HG03520 (cell line): ENCODE measurements at regions not wholly inside any gene's neighbourhood (a gene's known extent, or its start where the extent isn't known, plus 50 kb on each side); places are given as distances from the start of the nearest gene placed in this dataset.

Experiments used
- ATAC-seq: cut with Tn5 transposase; IDR thresholded peaks from one replicate; pipeline ENCODE4 v1.9.1; 2021; ENCODE audit warnings: mild to moderate bottlenecking, moderate library complexity; ENCODE audit not compliant: unreplicated experiment

GRCh38 chr2:7943446-7943845 is 738.4 kb upstream of the ID2 start:
- no peak for ATAC-seq

DNA sequence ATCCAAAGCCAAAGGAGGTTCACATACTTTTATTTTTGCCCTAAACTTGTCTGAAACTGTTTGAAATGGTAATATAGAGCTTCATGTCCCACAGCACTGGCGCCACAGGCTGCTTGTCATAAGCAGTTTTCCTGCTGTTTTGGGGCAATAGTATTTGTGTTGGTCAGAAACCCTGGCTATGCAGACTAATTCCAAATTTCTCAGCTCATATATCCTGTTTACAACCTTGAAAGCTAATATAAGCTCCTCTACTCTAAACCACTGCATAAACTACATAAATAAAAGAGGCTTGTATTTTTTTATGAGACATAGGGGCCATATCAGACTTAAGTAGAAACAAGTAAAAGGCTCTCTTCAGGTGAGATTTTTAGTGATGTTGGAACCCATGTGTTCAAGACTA is 736.8 kb upstream of the ID2 start:
- no peak for ATAC-seq

GRCh38 chr2:7950035-7950612 is 731.7 kb upstream of the ID2 start:
- ATAC-seq = no peak

DNA sequence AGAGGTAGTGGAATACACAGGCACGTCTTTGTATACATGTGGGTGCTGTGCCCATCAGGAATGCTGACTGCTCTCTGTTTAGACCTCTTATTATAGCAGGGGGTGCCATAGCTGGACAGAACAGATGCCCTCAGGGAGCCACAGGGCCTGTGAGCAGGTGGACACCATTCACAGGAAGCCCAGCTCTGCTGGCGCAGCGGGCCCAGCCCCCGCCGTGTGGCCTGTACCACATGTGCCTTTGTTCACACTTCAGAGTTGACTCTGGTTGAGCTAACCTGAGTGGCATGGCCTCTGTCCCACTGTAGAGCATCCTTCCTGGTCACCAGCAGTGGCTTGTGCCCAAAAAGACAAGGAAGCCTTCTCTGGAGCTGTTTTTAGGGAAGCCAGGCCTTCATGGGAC is 730.9 kb upstream of the ID2 start:
- ATAC-seq = no peak

DNA sequence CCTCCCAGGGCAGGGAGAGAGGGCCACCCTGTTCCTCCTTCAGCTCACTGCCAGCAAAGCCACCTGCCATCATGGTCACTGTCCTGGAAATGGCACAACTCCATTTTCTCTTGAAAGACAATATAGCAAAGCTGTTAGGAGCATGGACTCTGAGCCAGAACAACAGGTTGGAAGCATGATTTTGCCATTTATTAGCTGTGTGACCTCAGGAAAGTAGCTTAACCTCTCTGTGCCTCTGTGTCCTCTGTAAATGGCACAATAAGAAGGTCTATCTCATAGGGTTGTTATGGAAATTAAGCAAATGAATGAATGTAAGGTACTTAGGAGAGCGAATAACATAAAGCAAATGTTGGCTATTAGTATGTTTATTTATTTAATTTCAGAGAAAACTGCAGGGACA is 730.4 kb upstream of the ID2 start:
- no peak for ATAC-seq

GRCh38 chr2:7952046-7952745 is 729.7 kb upstream of the ID2 start:
- ATAC-seq = no peak

DNA sequence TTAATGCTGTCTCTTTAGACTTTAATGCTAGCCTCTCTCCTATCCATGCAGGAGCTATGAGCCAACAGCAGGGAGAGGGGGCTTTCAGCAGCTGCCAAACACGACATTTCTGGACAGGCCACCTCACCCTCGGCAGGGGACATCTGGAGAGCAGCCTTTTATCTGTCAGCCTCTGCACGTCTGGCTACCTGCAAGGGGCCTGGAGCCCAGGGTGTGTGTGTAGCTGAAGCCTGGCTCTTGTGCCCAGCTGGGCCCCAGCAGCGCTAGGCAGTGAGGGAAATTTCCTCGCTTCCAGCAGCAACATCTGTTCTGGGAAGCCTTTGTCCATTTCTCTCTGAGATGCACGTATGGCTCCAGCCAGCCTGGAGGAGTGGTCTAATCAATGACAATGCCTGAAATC is 728.7 kb upstream of the ID2 start:
- no peak for ATAC-seq

- ATAC-seq = no peak
Observed at GRCh38 chr2:7954234-7954633, 727.6 kb upstream of the ID2 start.

GRCh38 chr2:7956126-7956689 is 725.6 kb upstream of the ID2 start:
- no peak for ATAC-seq

DNA sequence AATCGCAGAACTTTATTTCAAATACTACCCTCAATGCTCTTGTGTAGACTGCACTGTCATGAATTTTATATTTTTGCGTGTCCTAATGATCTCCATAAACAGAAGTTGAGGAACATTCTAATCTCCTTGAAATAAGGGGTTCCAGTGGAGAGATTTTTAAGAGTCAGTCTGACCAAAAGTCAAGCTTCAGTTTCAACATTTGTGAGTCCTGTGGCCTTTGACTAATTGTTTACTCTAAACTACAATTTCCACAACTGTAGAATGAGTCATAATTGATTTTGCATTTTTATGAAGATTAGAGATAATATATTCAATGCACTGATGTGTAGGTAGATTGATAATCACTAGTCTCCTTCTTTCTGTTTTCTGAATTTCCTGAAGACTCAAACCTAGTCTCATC is 720.3 kb upstream of the ID2 start:
- ATAC-seq = no peak

GRCh38 chr2:7962161-7962560 is 719.7 kb upstream of the ID2 start:
- no peak for ATAC-seq

DNA sequence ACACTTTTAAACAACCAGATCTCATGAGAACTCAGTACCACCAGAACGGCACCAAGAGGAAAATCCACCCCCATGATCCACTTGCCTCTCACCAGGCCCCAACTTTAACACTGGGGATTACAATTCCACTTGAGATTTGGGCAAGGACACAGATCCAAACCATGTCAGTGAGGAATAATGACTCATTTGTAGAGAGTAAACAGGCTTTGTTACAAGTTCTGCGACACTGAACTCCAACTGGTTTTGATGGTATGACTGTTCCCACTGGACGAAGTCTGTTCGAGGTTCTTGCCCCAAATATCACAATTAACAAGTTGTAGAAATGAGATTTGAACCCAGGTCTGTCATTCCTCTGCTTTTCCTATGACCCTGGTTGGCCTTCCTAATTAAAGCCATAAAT is 718.1 kb upstream of the ID2 start:
- no peak for ATAC-seq

DNA sequence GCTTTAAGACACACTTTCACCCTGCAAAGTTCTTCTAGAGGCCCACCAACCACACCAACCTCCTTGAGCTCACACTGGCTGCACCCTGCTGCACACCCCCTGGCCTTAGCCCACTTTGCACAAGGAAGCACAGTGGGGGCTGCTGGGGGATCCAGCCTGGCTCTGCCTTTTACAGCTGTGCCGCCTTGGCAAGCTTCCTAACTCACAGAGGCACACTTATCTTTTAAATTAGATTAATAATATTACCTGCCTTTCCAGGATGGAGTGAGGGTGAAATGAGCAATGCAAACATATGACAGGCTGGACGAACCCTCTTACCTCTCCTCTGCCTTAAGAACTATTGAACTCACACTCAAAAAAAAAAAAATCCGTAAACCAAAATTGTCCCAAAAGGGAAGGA is 715.8 kb upstream of the ID2 start:
- ATAC-seq = no peak

- ATAC-seq = no peak
Observed at GRCh38 chr2:7967707-7968405, 714.0 kb upstream of the ID2 start.

GRCh38 chr2:7969756-7970515 is 711.9 kb upstream of the ID2 start:
- ATAC-seq = no peak

- ATAC-seq = no peak
Observed at GRCh38 chr2:7971248-7971647, 710.6 kb upstream of the ID2 start.

- ATAC-seq = no peak
Observed at GRCh38 chr2:7971841-7972240, 710.0 kb upstream of the ID2 start.

DNA sequence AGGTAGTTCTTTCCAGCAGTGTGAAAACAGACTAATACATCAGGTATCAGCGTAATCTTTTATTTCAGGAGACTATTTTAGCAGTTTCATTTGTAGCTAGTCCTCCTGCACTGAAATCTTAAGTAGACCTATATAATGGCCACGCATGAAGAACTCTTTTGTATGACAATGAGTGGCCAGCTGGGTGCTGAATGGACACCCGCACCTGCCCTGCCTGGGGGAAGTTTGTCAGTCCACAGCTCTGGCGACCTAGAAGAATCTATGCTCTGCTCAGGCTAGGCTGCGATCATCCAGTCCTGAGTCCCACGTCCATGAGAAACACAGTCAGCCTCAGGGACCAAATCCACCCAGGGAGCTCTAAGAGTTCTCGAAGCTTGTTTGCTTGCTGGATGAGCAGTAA is 709.2 kb upstream of the ID2 start:
- ATAC-seq = no peak

DNA sequence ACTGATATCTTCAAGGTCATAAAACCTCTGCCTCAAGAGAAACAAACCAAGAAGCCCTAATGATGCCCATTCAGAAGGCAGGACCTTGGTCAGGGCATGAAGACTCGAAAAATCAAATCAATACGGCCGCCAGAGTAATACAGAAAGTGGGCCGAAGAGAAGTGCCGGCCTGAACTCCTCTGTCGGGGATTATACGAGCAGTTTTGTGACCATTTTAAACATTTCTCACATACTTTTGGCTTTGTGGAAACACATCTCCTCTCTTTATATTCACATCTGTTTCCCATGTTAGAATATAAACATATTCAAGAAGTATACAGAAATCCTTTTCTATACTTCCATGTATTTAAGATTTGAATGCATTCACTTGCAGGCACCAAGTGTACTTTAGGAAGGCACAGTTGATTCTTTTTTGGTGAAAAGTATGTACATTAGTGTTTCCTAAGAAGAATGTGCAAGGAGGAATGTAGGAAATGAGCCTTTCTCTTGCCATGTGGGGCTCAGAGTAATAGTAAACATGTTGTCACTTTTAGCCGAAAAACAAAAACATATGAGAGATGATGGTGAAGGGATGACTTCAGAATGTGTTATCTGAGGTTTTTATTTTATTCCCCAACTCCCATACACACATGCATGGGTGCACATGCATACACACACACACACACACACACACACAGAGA is 707.9 kb upstream of the ID2 start:
- ATAC-seq = no peak

- ATAC-seq = no peak
Observed at GRCh38 chr2:7974936-7975335, 706.9 kb upstream of the ID2 start.

DNA sequence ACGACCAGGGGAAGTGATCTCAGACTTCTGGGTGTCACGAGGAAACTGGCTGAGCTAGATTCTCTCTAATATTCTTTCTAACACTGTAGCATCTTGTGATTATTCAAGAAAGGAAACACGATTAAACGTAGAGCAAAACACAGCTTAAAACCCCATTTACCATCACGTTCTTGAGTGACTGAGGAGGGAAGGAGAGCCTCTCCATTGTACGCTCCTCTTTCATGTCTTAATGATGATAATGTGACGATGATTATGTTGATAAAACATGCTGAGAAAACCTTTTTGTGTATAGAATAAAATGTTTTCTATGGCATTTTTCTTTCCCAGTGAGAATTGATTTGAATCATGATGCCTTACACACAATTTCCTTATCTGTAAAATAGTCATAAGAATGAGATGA is 705.6 kb upstream of the ID2 start:
- no peak for ATAC-seq
